Breast epithelium (tissue), 3 donors: ENCODE measurements at regions not wholly inside any gene's neighbourhood (a gene's known extent, or its start where the extent isn't known, plus 50 kb on each side); places are given as distances from the start of the nearest gene placed in this dataset.

Experiments used
- CTCF ChIP-seq, 3 donors: fragments of 450-650 bp; IDR thresholded peaks; one replicate each; pipeline ENCODE4 v1.5.1; 2016 to 2017; ENCODE audit warnings: antibody characterized with exemption in 3 of 3, mild to moderate bottlenecking in 3 of 3, moderate library complexity in 3 of 3
- POLR2A ChIP-seq: fragments of 450-650 bp; IDR thresholded peaks from one replicate; pipeline ENCODE4 v1.6.1; 2016; ENCODE audit warnings: antibody characterized with exemption, mild to moderate bottlenecking, moderate library complexity
- POLR2AphosphoS5 ChIP-seq, 3 donors: sonication (generic); formaldehyde crosslinking; IDR thresholded peaks; one replicate each; pipeline ENCODE4 v1.6.1; 2017; ENCODE audit warnings: antibody characterized with exemption in 3 of 3

DNA sequence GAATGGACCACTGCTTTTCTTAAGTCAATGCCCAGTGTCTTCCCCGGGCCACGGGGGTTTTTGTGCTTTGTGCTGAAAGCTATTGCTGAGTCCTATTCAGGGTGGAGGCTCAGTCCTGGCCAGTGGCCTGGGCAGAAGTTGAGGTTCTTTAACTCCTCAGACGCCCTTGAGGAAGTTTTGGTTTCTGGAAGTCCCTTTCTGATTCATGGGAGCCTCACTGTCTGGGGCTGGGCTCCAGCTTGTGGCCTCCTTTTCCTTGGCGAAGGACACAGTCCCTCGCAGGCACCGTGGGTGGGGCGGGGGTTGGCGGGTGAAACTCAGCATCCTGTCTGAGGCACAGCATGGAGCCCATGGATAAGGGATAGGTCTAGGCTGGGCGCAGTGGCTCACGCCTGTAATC lies 465.2 kb upstream of the HS6ST1 start:
- TF ChIP-seq CTCF (IDR thresholded peaks at IDR 0.05) (no peak), POLR2AphosphoS5 (IDR thresholded peaks at IDR 0.05) (no peak), POLR2A (no peak)
